Fibroblast of the aortic adventitia (primary cell): ENCODE measurements at regions not wholly inside any gene's neighbourhood (a gene's known extent, or its start where the extent isn't known, plus 50 kb on each side); places are given as distances from the start of the nearest gene placed in this dataset.

Source experiments
- DNase-seq: peaks from one replicate; pipeline ENCODE4 v3.0.0-alpha.2; 2010; ENCODE audit warnings: low read depth
- H3K4me3 ChIP-seq: 2 replicates; pipeline ENCODE4 v1.5.1; 2011; ENCODE audit warnings: low read depth, mild to moderate bottlenecking, control low read depth, low read length, moderate library complexity
- CTCF ChIP-seq: IDR thresholded peaks from 2 replicates; pipeline ENCODE4 v1.5.1; 2011; ENCODE audit warnings: mild to moderate bottlenecking, low read length, control low read depth, inconsistent platforms; ENCODE audit not compliant: insufficient read depth

GRCh38 chr17:69822314-69822875, 252.6 kb upstream of the KCNJ16 start:
- no peak for DNase-seq
- no peak overlapping the region for H3K4me3 ChIP-seq
- TF ChIP-seq CTCF: no peak

- peak; percentile 56 for DNase-seq
- no peak for TF ChIP-seq CTCF
- no peak overlapping the region for H3K4me3 ChIP-seq
Observed at GRCh38 chr17:69828087-69828486, 246.9 kb upstream of the KCNJ16 start.

- DNase-seq: no peak
- no peak for TF ChIP-seq CTCF
- no peak overlapping the region for H3K4me3 ChIP-seq
Observed at GRCh38 chr17:69834494-69834893, 240.5 kb upstream of the KCNJ16 start.

GRCh38 chr17:69851736-69852135, 223.3 kb upstream of the KCNJ16 start:
- no peak overlapping the region for H3K4me3 ChIP-seq
- no peak for TF ChIP-seq CTCF
- DNase-seq: no peak

- peak; percentile 57 for DNase-seq
- no peak for TF ChIP-seq CTCF
- no peak overlapping the region for H3K4me3 ChIP-seq
Observed at GRCh38 chr17:69853541-69854224, 221.3 kb upstream of the KCNJ16 start.

GRCh38 chr17:69854225-69854780, 220.7 kb upstream of the KCNJ16 start:
- no peak for DNase-seq
- TF ChIP-seq CTCF: no peak
- H3K4me3 ChIP-seq: no peak overlapping the region
